SU-DHL-6 (cell line): ENCODE measurements at regions not wholly inside any gene's neighbourhood (a gene's known extent, or its start where the extent isn't known, plus 50 kb on each side); places are given as distances from the start of the nearest gene placed in this dataset.

Experiments used
- H2AFZ ChIP-seq: fragments of 200-600 bp; sonication (generic); 2 replicates; pipeline ENCODE4 v1.6.1; 2014; ENCODE audit warnings: low read depth, mild to moderate bottlenecking, moderate library complexity, mixed read lengths, antibody characterized with exemption, low read length; ENCODE audit not compliant: severe bottlenecking
- H3F3A ChIP-seq: fragments of 200-600 bp; shearing (Covaris generic); 2 replicates; pipeline ENCODE4 v1.6.0; 2016; ENCODE audit warnings: antibody characterized with exemption, mild to moderate bottlenecking; ENCODE audit not compliant: insufficient read depth
- H3K27ac ChIP-seq: fragments of 200-600 bp; sonication (generic); 2 replicates; pipeline ENCODE4 v1.5.1; 2016; ENCODE audit warnings: low read depth, mild to moderate bottlenecking, low read length, moderate library complexity, mixed read lengths
- H3K27me3 ChIP-seq: fragments of 200-600 bp; sonication (generic), shearing (Covaris generic); 2 replicates; pipeline ENCODE4 v1.6.0; 2014; ENCODE audit warnings: mild to moderate bottlenecking, low read length
- H3K36me3 ChIP-seq: fragments of 200-600 bp; sonication (generic); 2 replicates; pipeline ENCODE4 v1.6.1; 2014; ENCODE audit warnings: mild to moderate bottlenecking, low read length, mixed read lengths
- H3K4me2 ChIP-seq: fragments of 300-600, 200-600 bp; shearing (Covaris generic), sonication (generic); 2 replicates; pipeline ENCODE4 v1.6.0; 2014; ENCODE audit warnings: low read length, low read depth, mild to moderate bottlenecking; ENCODE audit not compliant: poor library complexity, severe bottlenecking
- H3K4me3 ChIP-seq: fragments of 200-600 bp; sonication (generic); 2 replicates; pipeline ENCODE4 v1.5.1; 2014; ENCODE audit warnings: antibody characterized with exemption, low read length, mild to moderate bottlenecking, mixed read lengths; ENCODE audit not compliant: insufficient read depth, poor library complexity, severe bottlenecking
- H3K79me2 ChIP-seq: fragments of 200-600 bp; sonication (generic); 2 replicates; pipeline ENCODE4 v1.6.1; 2014; ENCODE audit warnings: mild to moderate bottlenecking, low read length, moderate library complexity; ENCODE audit not compliant: insufficient read depth
- H3K9ac ChIP-seq: fragments of 200-600 bp; sonication (generic); 2 replicates; pipeline ENCODE4 v1.7.0; 2014; ENCODE audit warnings: mild to moderate bottlenecking, low read length
- H3K9me2 ChIP-seq: fragments of 200-600 bp; sonication (generic); replicated peaks from 2 replicates; pipeline ENCODE4 v1.6.1; 2014; ENCODE audit warnings: low read length; ENCODE audit not compliant: insufficient read depth
- H3K9me3 ChIP-seq: fragments of 200-600 bp; sonication (generic); 2 replicates; pipeline ENCODE4 v1.6.1; 2014; ENCODE audit warnings: low read length, mixed read lengths; ENCODE audit not compliant: insufficient read depth
- H4K20me1 ChIP-seq: fragments of 200-600 bp; sonication (generic); 2 replicates; pipeline ENCODE4 v1.6.1; 2014; ENCODE audit warnings: low read depth, mild to moderate bottlenecking, antibody characterized with exemption, low read length, moderate library complexity, mixed read lengths
- CTCF ChIP-seq: fragments of 200-600 bp; sonication (generic); IDR thresholded peaks from one replicate; pipeline ENCODE4 v1.5.1; 2017; ENCODE audit warnings: antibody characterized with exemption, mild to moderate bottlenecking, low read length, moderate library complexity; ENCODE audit not compliant: insufficient read depth, poor library complexity, severe bottlenecking
- EZH2phosphoT487 ChIP-seq: fragments of 200-600 bp; sonication (generic), shearing (Covaris generic); conservative IDR thresholded peaks from 2 replicates; pipeline ENCODE4 v1.6.1; 2018; ENCODE audit warnings: mild to moderate bottlenecking, antibody characterized with exemption, low read length, moderate library complexity, mixed read lengths

- no peak overlapping the region for H3K4me2 ChIP-seq
- no peaks in the 10 kb centered on the region for H3K9me3 ChIP-seq
- H2AFZ ChIP-seq, result no peak overlapping the region
- no peaks in the 10 kb centered on the region for H3K36me3 ChIP-seq
- no peak overlapping the region for H3K9ac ChIP-seq
- no peak for TF ChIP-seq EZH2phosphoT487
- no peak for TF ChIP-seq CTCF
- H3K79me2 ChIP-seq, result no peaks in the 10 kb centered on the region
- no peak overlapping the region for H3K4me3 ChIP-seq
- no peak overlapping the region for H3K27ac ChIP-seq
- H4K20me1 ChIP-seq, result no peaks in the 10 kb centered on the region
- H3K9me2 ChIP-seq, result no peaks in the 10 kb centered on the region
- no peaks in the 10 kb centered on the region for H3F3A ChIP-seq
- H3K27me3 ChIP-seq, result no peaks in the 10 kb centered on the region
Measured at GRCh38 chr5:98492258-98492657, 281.2 kb upstream of the RGMB start.

- no peaks in the 10 kb centered on the region for H3K9me3 ChIP-seq
- no peak overlapping the region for H3K4me3 ChIP-seq
- H3K4me2 ChIP-seq, result no peak overlapping the region
- no peaks in the 10 kb centered on the region for H3K79me2 ChIP-seq
- no peaks in the 10 kb centered on the region for H3K27me3 ChIP-seq
- TF ChIP-seq EZH2phosphoT487 (no peak), CTCF (no peak)
- no peak overlapping the region for H3K27ac ChIP-seq
- no peaks in the 10 kb centered on the region for H3K36me3 ChIP-seq
- no peaks in the 10 kb centered on the region for H3K9me2 ChIP-seq
- no peaks in the 10 kb centered on the region for H4K20me1 ChIP-seq
- no peaks in the 10 kb centered on the region for H3F3A ChIP-seq
- no peak overlapping the region for H3K9ac ChIP-seq
- H2AFZ ChIP-seq, result no peak overlapping the region
Measured at GRCh38 chr5:98497418-98497817, 276.0 kb upstream of the RGMB start.

DNA sequence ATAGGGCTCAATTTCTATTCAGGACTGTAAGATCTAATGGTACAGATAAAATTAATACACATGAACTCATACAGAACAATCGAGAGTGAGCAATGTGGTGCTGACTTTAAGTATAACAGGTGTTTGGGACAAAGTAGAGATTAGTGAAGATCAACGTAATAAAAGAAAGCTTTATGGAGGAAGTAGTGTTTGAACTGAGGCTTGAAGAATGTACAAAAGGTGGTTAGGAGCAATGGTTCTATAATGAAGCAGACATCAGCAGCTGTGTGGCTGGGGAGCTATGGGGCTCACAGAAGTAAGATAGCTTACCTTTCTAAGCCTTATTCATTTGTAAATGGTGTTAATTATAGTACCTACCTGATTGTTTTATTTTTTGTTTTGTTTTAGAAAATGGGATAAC, 275.4 kb upstream of the RGMB start:
- Histone ChIP-seq H3K9me3 (no peaks in the 10 kb centered on the region), H3K36me3 (no peaks in the 10 kb centered on the region), H3K4me3 (no peak overlapping the region), H2AFZ (no peak overlapping the region), H3K27ac (no peak overlapping the region), H3K9me2 (no peaks in the 10 kb centered on the region), H3K4me2 (no peak overlapping the region), H3K27me3 (no peaks in the 10 kb centered on the region), H3K9ac (no peak overlapping the region), H3F3A (no peaks in the 10 kb centered on the region), H3K79me2 (no peaks in the 10 kb centered on the region), H4K20me1 (no peaks in the 10 kb centered on the region)
- TF ChIP-seq EZH2phosphoT487 (no peak), CTCF (no peak)

- H3F3A ChIP-seq, result no peaks in the 10 kb centered on the region
- no peak for TF ChIP-seq CTCF
- TF ChIP-seq EZH2phosphoT487, result no peak
- no peak overlapping the region for H2AFZ ChIP-seq
- H3K9ac ChIP-seq, result no peak overlapping the region
- H4K20me1 ChIP-seq, result no peaks in the 10 kb centered on the region
- H3K79me2 ChIP-seq, result no peaks in the 10 kb centered on the region
- H3K27me3 ChIP-seq, result no peaks in the 10 kb centered on the region
- H3K4me3 ChIP-seq, result no peak overlapping the region
- H3K4me2 ChIP-seq, result no peak overlapping the region
- no peaks in the 10 kb centered on the region for H3K9me2 ChIP-seq
- H3K9me3 ChIP-seq, result no peaks in the 10 kb centered on the region
- no peak overlapping the region for H3K27ac ChIP-seq
- no peaks in the 10 kb centered on the region for H3K36me3 ChIP-seq
Measured at GRCh38 chr5:98499892-98500291, 273.6 kb upstream of the RGMB start.
